HUES6 (cell line): ENCODE measurements at regions not wholly inside any gene's neighbourhood (a gene's known extent, or its start where the extent isn't known, plus 50 kb on each side); places are given as distances from the start of the nearest gene placed in this dataset.

Experiments
- H3K27ac ChIP-seq: 2 replicates; pipeline ENCODE4 v1.7.0; 2013; ENCODE audit warnings: low read depth, mild to moderate bottlenecking, low read length, inconsistent platforms
- H3K27me3 ChIP-seq: 2 replicates; pipeline ENCODE4 v1.6.1; 2013; ENCODE audit warnings: low read length; ENCODE audit not compliant: control insufficient read depth, insufficient read depth
- H3K36me3 ChIP-seq: 2 replicates; pipeline ENCODE4 v1.6.1; 2013; ENCODE audit warnings: low read length; ENCODE audit not compliant: control insufficient read depth, insufficient read depth
- H3K4me1 ChIP-seq: 2 replicates; pipeline ENCODE4 v1.6.1; 2013; ENCODE audit warnings: low read length; ENCODE audit not compliant: control insufficient read depth, insufficient read depth
- H3K4me3 ChIP-seq: 2 replicates; pipeline ENCODE4 v1.5.1; 2013; ENCODE audit warnings: low read depth, low read length
- H3K9ac ChIP-seq: one replicate; pipeline ENCODE4 v1.6.1; 2013; ENCODE audit warnings: mild to moderate bottlenecking, low read length
- H3K9me3 ChIP-seq: 2 replicates; pipeline ENCODE4 v1.6.1; 2013; ENCODE audit warnings: low read depth, low read length; ENCODE audit not compliant: control insufficient read depth, insufficient read depth

DNA sequence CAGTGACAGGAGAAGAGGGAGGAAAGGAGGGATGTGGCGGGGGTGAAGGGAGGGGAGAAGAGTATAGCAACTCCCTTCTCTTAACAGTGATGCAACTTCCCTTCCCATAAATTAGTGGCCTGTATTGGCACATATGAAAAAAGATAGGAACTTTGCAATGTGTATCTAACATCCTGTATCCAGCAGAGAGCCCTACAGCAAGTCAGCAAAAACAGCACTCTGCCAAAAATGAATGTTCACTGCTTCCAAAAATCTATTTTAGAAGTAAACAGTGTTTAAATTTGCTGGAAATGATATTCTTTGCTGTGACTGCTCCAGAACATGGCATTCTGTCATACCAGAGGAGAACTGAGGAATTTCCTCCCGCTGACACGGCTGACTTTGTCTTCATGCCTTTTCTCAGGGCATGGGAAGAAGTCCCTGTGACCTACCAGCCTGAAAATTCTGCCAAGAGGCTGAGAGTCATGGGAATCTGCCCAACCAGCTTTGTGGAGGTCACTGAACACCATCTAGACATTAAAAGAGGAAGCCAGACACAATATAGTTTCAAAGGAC is 343.4 kb upstream of the RASGEF1B start:
- no peak overlapping the region for H3K27ac ChIP-seq
- H3K27me3 ChIP-seq: no peaks in the 10 kb centered on the region

GRCh38 chr4:81811562-81812293 is 340.0 kb upstream of the RASGEF1B start:
- no peaks in the 10 kb centered on the region for H3K27me3 ChIP-seq
- H3K27ac ChIP-seq: no peak overlapping the region
- H3K9me3 ChIP-seq: no peaks in the 10 kb centered on the region
- H3K4me3 ChIP-seq: no peak overlapping the region
- no peaks in the 10 kb centered on the region for H3K36me3 ChIP-seq
- no peaks in the 10 kb centered on the region for H3K4me1 ChIP-seq
- H3K9ac ChIP-seq: no peak overlapping the region

More for the DNA sequence above, 343.4 kb upstream of the RASGEF1B start:
- H3K4me1 ChIP-seq: no peaks in the 10 kb centered on the region
- no peaks in the 10 kb centered on the region for H3K36me3 ChIP-seq
- H3K4me3 ChIP-seq: no peak overlapping the region
- H3K9ac ChIP-seq: no peak overlapping the region
- H3K9me3 ChIP-seq: no peaks in the 10 kb centered on the region

- H3K4me3 ChIP-seq: no peak overlapping the region
- no peaks in the 10 kb centered on the region for H3K9me3 ChIP-seq
- H3K4me1 ChIP-seq: no peaks in the 10 kb centered on the region
- H3K9ac ChIP-seq: no peak overlapping the region
- no peaks in the 10 kb centered on the region for H3K27me3 ChIP-seq
- no peak overlapping the region for H3K27ac ChIP-seq
- no peaks in the 10 kb centered on the region for H3K36me3 ChIP-seq
Measured at GRCh38 chr4:81808011-81808672, 336.4 kb upstream of the RASGEF1B start.

DNA sequence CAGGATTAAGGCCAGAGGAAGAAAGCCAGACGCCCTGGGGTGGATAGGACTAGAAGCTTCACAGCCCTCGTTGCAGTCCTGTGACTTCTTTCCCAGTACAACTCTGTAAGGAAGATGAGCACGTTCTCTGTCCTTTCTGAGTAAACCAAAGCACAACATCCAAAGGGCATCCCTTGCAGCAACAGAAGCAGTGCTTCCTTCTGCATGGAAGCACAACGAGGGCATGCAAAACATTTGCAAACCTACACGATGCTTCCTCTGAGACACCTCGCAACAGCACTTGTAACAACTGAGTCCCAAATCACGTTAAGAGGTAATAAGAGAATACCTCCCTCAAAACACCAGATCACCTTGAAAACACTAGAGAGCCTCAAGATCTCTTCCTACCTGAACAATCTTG is 335.7 kb upstream of the RASGEF1B start:
- Histone ChIP-seq H3K4me1 (no peaks in the 10 kb centered on the region), H3K9ac (no peak overlapping the region), H3K4me3 (no peak overlapping the region), H3K36me3 (no peaks in the 10 kb centered on the region), H3K27me3 (no peaks in the 10 kb centered on the region), H3K27ac (no peak overlapping the region), H3K9me3 (no peaks in the 10 kb centered on the region)

GRCh38 chr4:81806485-81806884 is 334.8 kb upstream of the RASGEF1B start:
- H3K9ac ChIP-seq: no peak overlapping the region
- no peaks in the 10 kb centered on the region for H3K4me1 ChIP-seq
- no peaks in the 10 kb centered on the region for H3K9me3 ChIP-seq
- H3K36me3 ChIP-seq: no peaks in the 10 kb centered on the region
- no peaks in the 10 kb centered on the region for H3K27me3 ChIP-seq
- no peak overlapping the region for H3K27ac ChIP-seq
- no peak overlapping the region for H3K4me3 ChIP-seq

- H3K27ac ChIP-seq: no peak overlapping the region
- H3K36me3 ChIP-seq: no peaks in the 10 kb centered on the region
Measured at GRCh38 chr4:81804849-81805248, 333.1 kb upstream of the RASGEF1B start.

GRCh38 chr4:81802285-81802846 is 330.7 kb upstream of the RASGEF1B start:
- Histone ChIP-seq H3K27me3 (no peaks in the 10 kb centered on the region), H3K9me3 (peaks cover 3% of the 10 kb centered on the region; the same call in 1 of the 2 replicates), H3K4me3 (no peak overlapping the region), H3K9ac (no peak overlapping the region), H3K36me3 (no peaks in the 10 kb centered on the region), H3K27ac (no peak overlapping the region), H3K4me1 (no peaks in the 10 kb centered on the region)

More at GRCh38 chr4:81804849-81805248, 333.1 kb upstream of the RASGEF1B start:
- no peak overlapping the region for H3K4me3 ChIP-seq
- no peaks in the 10 kb centered on the region for H3K27me3 ChIP-seq
- no peak overlapping the region for H3K9ac ChIP-seq
- peaks cover 3% of the 10 kb centered on the region; the same call in 1 of the 2 replicates for H3K9me3 ChIP-seq
- H3K4me1 ChIP-seq: no peaks in the 10 kb centered on the region

DNA sequence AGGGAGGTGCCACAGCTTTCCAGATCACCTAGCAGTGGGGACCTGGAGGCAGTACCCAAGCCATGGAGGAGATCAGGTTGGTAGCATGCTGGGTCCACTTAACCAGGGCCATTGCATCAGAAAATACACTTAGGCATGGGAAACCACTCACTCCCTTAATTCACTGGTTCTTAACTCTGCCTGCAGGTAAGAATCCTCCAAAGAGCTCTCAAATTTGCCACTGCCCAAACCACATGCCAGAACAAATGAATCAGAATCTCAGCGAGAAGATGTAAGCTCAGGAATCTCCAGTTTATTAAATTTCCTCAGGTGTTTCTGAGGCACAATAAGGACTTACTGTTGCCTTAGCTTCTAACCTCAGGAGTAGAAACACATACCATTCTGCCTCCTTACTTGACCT is 327.7 kb upstream of the RASGEF1B start:
- Histone ChIP-seq H3K4me1 (no peaks in the 10 kb centered on the region), H3K9ac (no peak overlapping the region), H3K27ac (no peak overlapping the region), H3K36me3 (no peaks in the 10 kb centered on the region), H3K9me3 (peaks cover 3% of the 10 kb centered on the region; the same call in 1 of the 2 replicates), H3K4me3 (no peak overlapping the region), H3K27me3 (no peaks in the 10 kb centered on the region)

DNA sequence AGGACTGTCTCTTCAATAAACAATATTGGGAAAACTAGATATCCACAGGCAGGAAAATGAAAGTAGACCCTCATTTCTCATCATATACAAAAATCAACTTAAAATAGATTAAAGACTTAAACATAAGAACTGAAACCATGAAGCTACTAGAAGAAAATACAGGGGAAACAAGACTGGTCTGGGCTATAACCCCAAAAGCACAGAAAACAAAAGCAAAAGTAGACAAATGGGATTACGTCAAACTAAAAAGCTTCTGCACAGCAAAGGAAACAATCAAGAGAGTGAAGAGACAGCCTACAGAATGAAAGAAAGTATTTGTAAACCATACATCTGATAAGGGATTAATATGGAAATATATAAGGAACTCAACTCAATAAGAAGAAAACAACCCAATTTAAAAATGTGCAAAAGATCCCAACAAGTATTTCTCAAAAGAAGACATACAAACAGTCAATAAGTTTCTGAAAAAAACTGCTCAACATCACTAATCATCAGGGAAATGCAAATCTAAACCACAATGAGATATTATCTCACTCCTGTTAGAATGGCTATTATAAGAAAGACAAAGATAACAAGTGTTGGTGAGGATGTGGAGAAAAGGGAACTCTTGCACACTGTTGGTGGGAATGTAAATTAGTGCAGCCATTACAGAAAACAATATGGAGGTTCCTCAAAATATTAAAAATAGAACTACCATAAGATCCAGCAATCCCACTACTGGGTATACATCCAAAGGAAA is 325.3 kb upstream of the RASGEF1B start:
- Histone ChIP-seq H3K4me1 (no peaks in the 10 kb centered on the region), H3K27me3 (no peaks in the 10 kb centered on the region), H3K4me3 (no peak overlapping the region), H3K36me3 (no peaks in the 10 kb centered on the region), H3K27ac (no peak overlapping the region), H3K9me3 (peaks cover 3% of the 10 kb centered on the region; the same call in 1 of the 2 replicates), H3K9ac (no peak overlapping the region)

DNA sequence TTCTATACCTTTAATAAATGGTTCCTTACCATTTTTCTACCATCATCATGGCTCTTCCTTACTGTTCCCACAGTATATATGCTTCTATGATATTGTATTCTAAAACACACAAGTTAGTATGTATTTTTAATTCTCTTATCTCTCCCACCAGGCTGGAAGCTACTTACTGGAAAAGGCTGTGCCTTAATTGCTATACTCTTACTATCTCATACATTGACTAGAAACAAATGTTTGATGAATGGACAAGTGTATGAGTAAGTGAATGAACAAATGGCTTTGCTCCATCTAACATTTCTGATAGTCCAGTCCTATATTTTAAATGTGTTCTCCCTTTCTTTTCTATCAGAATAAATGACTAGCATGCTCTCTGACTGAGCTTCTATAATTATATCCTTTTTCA is 320.8 kb upstream of the RASGEF1B start:
- H3K9ac ChIP-seq: no peak overlapping the region
- no peaks in the 10 kb centered on the region for H3K9me3 ChIP-seq
- H3K36me3 ChIP-seq: no peaks in the 10 kb centered on the region
- H3K27me3 ChIP-seq: no peaks in the 10 kb centered on the region
- no peak overlapping the region for H3K27ac ChIP-seq
- H3K4me1 ChIP-seq: no peaks in the 10 kb centered on the region
- no peak overlapping the region for H3K4me3 ChIP-seq
